Activated CD8-positive, alpha-beta T cell treated with anti-CD3 and anti-CD28 coated beads, Interleukin-2, amount 10 ng/mL, durations not matched to agents 7 days and 5 days (primary cell): ENCODE measurements at regions not wholly inside any gene's neighbourhood (a gene's known extent, or its start where the extent isn't known, plus 50 kb on each side); places are given as distances from the start of the nearest gene placed in this dataset.

Experiments
- ATAC-seq: fragments of 150-1000 bp; cut with Tn5 transposase; one replicate; pipeline ENCODE4 v1.10.0; 2021; ENCODE audit warnings: moderate library complexity
- CTCF ChIA-PET: fragments of 350-600 bp; sonication (Branson Sonifier 250); formaldehyde crosslinking; loops from one replicate; lab custom pipeline; 2021; ENCODE audit warnings: antibody characterized with exemption; lab: Charles Lee
- POLR2A ChIA-PET: fragments of 350-600 bp; sonication (Branson Sonifier 250); formaldehyde crosslinking; loops from one replicate; lab custom pipeline; 2021; ENCODE audit warnings: antibody characterized with exemption; lab: Charles Lee
- DNase-seq: peaks from one replicate; pipeline ENCODE4 v3.0.0-alpha.2; 2020
- H3K27ac Mint-ChIP-seq: one replicate; pipeline ENCODE4 v1.8.0; 2021; ENCODE audit warnings: mild to moderate bottlenecking, mixed read lengths
- H3K27me3 Mint-ChIP-seq: one replicate; pipeline ENCODE4 v1.8.0; 2021; ENCODE audit warnings: low read depth, mixed read lengths
- H3K36me3 Mint-ChIP-seq: one replicate; pipeline ENCODE4 v1.8.0; 2021; ENCODE audit warnings: low read depth, mixed read lengths
- H3K4me1 Mint-ChIP-seq: one replicate; pipeline ENCODE4 v1.8.0; 2021; ENCODE audit warnings: low read depth, mixed read lengths
- H3K4me3 Mint-ChIP-seq: one replicate; pipeline ENCODE4 v1.8.0; 2021; ENCODE audit warnings: mild to moderate bottlenecking, mixed read lengths
- H3K9me3 Mint-ChIP-seq: one replicate; pipeline ENCODE4 v1.8.0; 2022; ENCODE audit warnings: mixed read lengths; ENCODE audit not compliant: insufficient read depth

DNA sequence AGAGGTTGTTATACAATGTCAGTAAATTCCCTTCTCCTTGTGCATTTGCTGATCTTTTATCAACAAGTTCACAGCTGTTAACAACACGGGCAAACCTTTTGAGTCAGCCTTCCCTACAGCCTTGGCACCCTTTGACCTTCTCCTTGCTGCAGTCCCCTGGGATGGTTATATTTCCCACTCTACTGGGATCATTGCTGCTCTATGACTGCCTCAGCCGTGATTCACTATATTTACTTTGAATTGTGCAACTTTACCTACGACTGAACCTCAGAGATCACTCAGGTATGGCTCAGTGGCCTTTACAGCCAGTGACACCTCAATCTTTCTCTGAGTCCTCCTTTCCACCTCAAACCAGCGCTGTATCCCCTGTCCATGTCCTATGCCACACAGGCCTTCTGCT is 1293.3 kb downstream of the EPHA7 start:
- no peaks in the 10 kb centered on the region for H3K4me1 Mint-ChIP-seq
- no peaks in the 10 kb centered on the region for H3K36me3 Mint-ChIP-seq
- H3K9me3 Mint-ChIP-seq: no peaks in the 10 kb centered on the region
- H3K4me3 Mint-ChIP-seq: no peak overlapping the region
- no peak for ATAC-seq
- H3K27ac Mint-ChIP-seq: no peak overlapping the region
- no peak for DNase-seq
- ChIA-PET CTCF (no interaction called here), POLR2A (no interaction called here)
- no peaks in the 10 kb centered on the region for H3K27me3 Mint-ChIP-seq

DNA sequence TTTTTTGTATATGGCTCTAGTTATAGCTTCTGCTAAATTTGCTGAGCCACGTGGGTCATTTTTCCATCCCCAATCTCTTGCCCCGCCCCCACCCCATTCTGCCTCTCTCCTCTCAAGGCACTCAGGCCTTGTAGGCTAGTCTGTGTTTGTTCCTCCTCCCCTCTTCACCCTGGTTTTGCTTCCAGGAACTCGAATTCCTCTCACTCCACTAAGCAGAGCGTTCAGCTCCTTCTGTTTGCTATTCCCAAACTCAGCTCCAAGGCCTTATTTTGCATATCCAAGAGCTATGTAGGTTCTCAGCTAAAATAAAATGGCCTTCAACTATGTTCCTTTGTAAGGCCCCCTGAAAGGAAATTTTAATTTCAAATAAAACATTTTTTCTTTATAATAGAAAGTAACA is 1293.7 kb downstream of the EPHA7 start:
- ChIA-PET POLR2A (no interaction called here), CTCF (no interaction called here)
- DNase-seq (no peak), ATAC-seq (no peak)
- H3K27me3 Mint-ChIP-seq: no peaks in the 10 kb centered on the region
- H3K36me3 Mint-ChIP-seq: no peaks in the 10 kb centered on the region
- no peak overlapping the region for H3K27ac Mint-ChIP-seq
- H3K4me3 Mint-ChIP-seq: no peak overlapping the region
- no peaks in the 10 kb centered on the region for H3K9me3 Mint-ChIP-seq
- H3K4me1 Mint-ChIP-seq: no peaks in the 10 kb centered on the region

DNA sequence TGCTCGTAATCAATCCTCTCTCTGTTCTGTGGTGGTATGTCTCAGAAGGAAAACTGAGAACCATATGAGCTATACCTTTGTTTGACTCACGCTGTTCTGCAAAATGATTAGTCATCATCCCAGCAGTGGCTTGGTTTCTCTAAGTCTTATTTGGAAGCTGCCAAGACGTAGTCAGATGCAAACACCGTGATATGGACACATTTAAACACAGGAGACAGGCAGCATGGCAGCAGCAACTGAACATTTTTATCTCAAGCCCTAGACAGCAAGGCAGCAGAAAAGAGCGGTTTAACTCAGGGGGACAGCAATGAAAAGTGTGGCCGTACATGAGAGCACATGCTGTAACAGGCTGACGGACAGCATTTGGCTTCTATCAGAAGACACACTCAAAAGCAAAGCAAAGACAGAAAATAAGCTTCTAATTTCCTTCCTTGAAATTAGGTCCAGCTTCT is 1295.1 kb downstream of the EPHA7 start:
- CTCF ChIA-PET: no interaction called here
- Mint-ChIP-seq H3K27ac (no peak overlapping the region), H3K27me3 (no peaks in the 10 kb centered on the region), H3K4me1 (no peaks in the 10 kb centered on the region), H3K4me3 (no peak overlapping the region), H3K36me3 (no peaks in the 10 kb centered on the region), H3K9me3 (no peaks in the 10 kb centered on the region)
- POLR2A ChIA-PET: no interaction called here
- ATAC-seq (no peak), DNase-seq (no peak)

DNA sequence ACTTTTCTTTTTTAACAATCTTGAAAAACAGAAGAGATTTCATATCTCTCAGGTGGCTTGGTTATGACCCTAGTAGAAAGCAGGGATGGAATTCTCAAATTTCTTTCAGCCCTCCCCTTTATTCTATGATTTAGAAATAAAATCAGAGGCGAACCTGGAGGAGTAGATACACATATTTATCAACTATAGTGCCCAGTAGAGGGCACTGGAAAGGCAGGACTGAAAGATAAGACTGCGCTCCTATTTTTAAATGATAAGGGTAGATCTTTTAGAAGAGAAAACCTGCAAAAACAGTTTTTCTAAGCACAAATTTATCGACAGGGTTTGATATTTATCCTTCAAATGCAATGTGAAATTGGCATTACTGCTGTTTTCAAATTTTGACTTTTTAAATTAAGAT is 1296.6 kb downstream of the EPHA7 start:
- POLR2A ChIA-PET: no interaction called here
- Mint-ChIP-seq H3K4me1 (no peaks in the 10 kb centered on the region), H3K27ac (no peak overlapping the region), H3K4me3 (no peak overlapping the region), H3K9me3 (no peaks in the 10 kb centered on the region), H3K36me3 (no peaks in the 10 kb centered on the region), H3K27me3 (no peaks in the 10 kb centered on the region)
- no peak for ATAC-seq
- DNase-seq: no peak
- CTCF ChIA-PET: no interaction called here

DNA sequence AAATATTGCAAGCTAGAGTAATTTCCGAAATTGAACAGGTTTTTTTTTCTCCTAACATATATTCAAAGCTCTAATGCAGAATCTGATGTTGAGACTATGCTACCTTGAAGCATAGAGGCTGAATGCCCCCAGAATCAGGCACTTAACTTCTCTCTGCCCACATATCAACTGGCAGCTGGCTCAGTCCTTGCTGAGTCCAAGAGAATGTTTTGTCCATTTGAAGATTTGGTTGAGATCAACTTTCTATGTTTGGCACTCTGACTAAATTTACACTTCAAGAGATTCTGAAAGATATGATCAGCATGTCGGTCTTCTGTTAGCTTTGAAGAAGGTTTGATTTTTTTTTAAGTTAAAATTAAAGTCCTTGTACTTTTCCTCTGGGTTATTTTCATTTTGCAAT is 1298.1 kb downstream of the EPHA7 start:
- no peaks in the 10 kb centered on the region for H3K9me3 Mint-ChIP-seq
- POLR2A ChIA-PET: no interaction called here
- CTCF ChIA-PET: no interaction called here
- ATAC-seq (no peak), DNase-seq (no peak)
- H3K4me3 Mint-ChIP-seq: no peak overlapping the region
- H3K4me1 Mint-ChIP-seq: no peaks in the 10 kb centered on the region
- no peaks in the 10 kb centered on the region for H3K27me3 Mint-ChIP-seq
- H3K36me3 Mint-ChIP-seq: no peaks in the 10 kb centered on the region
- H3K27ac Mint-ChIP-seq: no peak overlapping the region

DNA sequence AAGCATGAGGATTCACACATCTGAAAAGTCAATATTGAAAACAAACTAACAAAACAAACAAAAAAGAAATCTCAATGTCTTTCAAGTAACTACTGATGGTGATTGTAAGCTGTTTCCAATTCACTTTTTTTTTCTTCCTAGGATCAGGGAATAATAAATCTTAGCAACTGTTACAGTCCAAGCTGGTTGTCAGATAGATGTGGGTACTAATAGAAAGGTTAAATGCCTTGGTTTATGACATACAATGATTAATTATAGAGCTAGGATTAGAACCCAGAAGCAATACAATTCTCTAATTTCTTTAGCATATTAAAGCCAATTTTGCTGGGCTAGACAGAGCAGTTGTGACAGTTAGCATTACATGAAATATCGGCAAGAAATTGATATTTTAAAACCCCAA is 1301.6 kb downstream of the EPHA7 start:
- ChIA-PET CTCF (no interaction called here), POLR2A (no interaction called here)
- no peaks in the 10 kb centered on the region for H3K36me3 Mint-ChIP-seq
- no peak for ATAC-seq
- no peaks in the 10 kb centered on the region for H3K4me1 Mint-ChIP-seq
- H3K9me3 Mint-ChIP-seq: no peaks in the 10 kb centered on the region
- H3K4me3 Mint-ChIP-seq: no peak overlapping the region
- DNase-seq: no peak
- no peaks in the 10 kb centered on the region for H3K27me3 Mint-ChIP-seq
- no peak overlapping the region for H3K27ac Mint-ChIP-seq

DNA sequence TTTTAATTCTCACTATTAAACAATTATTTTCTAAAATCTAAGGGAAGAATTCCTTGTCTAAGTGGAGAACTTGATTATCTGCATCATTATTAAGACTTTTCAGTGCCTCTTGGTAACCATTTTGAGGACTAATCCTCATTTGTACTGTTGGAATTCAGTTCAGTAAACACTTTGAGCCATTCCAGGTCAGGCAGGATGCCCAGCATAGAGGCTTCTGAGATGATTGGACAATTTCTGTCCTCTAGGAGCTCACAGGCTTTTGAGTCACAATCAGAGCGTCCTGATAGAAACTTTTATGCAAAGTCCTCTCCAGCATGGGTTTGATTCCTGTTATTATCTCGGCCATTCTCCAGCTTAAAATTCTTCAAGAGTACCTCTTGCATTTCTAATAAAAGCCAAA is 1304.6 kb downstream of the EPHA7 start:
- H3K9me3 Mint-ChIP-seq: no peaks in the 10 kb centered on the region
- H3K27ac Mint-ChIP-seq: no peak overlapping the region
- H3K36me3 Mint-ChIP-seq: no peaks in the 10 kb centered on the region
- no peak for ATAC-seq
- H3K4me1 Mint-ChIP-seq: no peaks in the 10 kb centered on the region
- CTCF ChIA-PET: no interaction called here
- POLR2A ChIA-PET: no interaction called here
- no peak for DNase-seq
- no peaks in the 10 kb centered on the region for H3K27me3 Mint-ChIP-seq
- no peak overlapping the region for H3K4me3 Mint-ChIP-seq

DNA sequence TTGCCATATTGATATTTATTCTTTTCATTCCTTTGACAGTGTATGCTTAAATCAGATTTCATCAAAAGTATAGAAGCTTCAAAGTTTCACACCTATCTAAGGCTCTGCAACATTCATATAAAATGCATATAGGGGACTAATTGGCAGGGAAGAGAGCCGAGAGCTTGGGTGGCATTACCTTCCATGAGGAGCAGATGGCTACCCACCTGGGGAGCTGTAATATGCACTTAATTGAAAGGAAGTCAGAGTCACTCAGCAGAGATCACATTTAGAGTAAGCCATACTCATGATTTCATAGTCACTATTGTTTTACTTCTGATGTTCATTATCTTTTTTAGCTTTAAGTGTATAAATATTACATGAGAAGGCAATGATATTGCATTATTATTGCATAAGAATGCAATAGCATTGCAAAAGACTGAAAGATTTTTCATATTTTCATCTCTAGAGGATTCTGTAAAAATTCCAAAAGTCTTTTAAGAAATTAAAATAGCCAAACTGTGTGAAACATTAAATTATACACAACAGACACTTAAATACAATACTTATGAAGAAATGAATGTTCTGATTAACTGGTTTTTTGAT is 1305.2 kb downstream of the EPHA7 start:
- ATAC-seq: no peak
- no peak overlapping the region for H3K4me3 Mint-ChIP-seq
- H3K27ac Mint-ChIP-seq: no peak overlapping the region
- H3K36me3 Mint-ChIP-seq: no peaks in the 10 kb centered on the region
- no peak for DNase-seq
- ChIA-PET CTCF (no interaction called here), POLR2A (no interaction called here)
- H3K9me3 Mint-ChIP-seq: no peaks in the 10 kb centered on the region
- no peaks in the 10 kb centered on the region for H3K27me3 Mint-ChIP-seq
- no peaks in the 10 kb centered on the region for H3K4me1 Mint-ChIP-seq

DNA sequence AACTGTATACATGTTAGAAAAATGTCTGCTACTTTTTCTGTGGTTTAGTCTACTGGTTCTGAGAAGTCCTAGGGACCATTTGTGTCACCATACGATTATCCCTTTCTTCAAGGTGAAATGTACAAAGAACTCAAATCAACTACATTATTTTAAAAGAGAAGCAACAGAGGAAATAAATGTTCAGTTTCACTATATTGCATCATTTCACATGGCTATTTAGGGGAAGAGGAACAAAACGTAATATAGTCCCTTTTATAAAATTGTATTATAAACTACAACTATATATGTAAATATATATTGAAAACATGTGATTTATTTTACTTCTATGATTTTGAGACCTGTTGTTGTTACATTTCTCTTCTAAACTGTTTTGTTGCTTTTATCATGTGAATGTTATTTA is 1308.0 kb downstream of the EPHA7 start:
- no peak for ATAC-seq
- no peak overlapping the region for H3K27ac Mint-ChIP-seq
- H3K27me3 Mint-ChIP-seq: no peaks in the 10 kb centered on the region
- DNase-seq: no peak
- ChIA-PET POLR2A (no interaction called here), CTCF (no interaction called here)
- H3K4me3 Mint-ChIP-seq: no peak overlapping the region
- H3K4me1 Mint-ChIP-seq: no peaks in the 10 kb centered on the region
- peaks cover 1% of the 10 kb centered on the region for H3K9me3 Mint-ChIP-seq
- H3K36me3 Mint-ChIP-seq: no peaks in the 10 kb centered on the region

DNA sequence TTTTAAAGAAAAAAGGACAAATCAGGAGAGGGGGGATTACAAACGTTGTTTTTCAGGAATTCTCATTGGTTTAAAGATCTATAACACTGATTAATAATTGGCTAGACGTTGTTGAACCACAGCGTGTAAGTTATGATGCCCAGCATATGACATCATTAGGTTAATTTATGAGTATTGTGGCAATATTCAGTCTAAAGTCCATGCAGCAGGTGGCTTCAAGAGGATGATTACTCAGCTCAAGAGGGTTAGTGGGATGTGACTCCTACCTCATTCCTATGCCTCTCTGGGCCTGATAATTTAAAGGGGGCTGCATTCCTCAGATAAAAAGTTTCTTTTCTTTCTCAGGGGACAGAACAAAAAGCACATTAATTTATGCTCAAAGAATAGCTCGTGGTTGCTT is 1309.0 kb downstream of the EPHA7 start:
- ChIA-PET POLR2A (no interaction called here), CTCF (no interaction called here)
- Mint-ChIP-seq H3K36me3 (no peaks in the 10 kb centered on the region), H3K4me3 (no peak overlapping the region), H3K27ac (no peak overlapping the region), H3K9me3 (peaks cover 4% of the 10 kb centered on the region), H3K27me3 (no peaks in the 10 kb centered on the region), H3K4me1 (no peaks in the 10 kb centered on the region)
- DNase-seq (no peak), ATAC-seq (no peak)

DNA sequence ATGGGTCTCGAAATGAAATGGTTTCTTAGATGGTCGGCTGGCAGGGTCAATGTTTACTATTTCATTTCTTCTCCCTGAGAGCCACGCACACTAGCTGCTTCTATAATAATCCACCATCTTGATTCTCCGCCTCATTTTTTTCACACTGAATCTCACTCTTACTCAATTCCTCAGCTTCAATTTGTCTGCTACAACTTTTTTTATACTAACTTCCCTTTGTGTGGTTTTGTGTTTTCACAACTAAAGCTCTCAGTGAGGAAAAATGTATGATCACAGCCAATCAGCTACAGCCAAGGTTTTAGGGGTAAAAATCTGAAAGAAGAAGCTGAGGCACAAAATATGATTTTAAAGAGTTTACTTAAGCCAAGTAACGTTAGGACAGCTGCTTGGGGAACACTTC is 1309.4 kb downstream of the EPHA7 start:
- Mint-ChIP-seq H3K36me3 (no peaks in the 10 kb centered on the region), H3K4me3 (no peak overlapping the region), H3K9me3 (peaks cover 4% of the 10 kb centered on the region), H3K27ac (no peak overlapping the region), H3K27me3 (no peaks in the 10 kb centered on the region), H3K4me1 (no peaks in the 10 kb centered on the region)
- CTCF ChIA-PET: no interaction called here
- ATAC-seq (no peak), DNase-seq (no peak)
- POLR2A ChIA-PET: no interaction called here

DNA sequence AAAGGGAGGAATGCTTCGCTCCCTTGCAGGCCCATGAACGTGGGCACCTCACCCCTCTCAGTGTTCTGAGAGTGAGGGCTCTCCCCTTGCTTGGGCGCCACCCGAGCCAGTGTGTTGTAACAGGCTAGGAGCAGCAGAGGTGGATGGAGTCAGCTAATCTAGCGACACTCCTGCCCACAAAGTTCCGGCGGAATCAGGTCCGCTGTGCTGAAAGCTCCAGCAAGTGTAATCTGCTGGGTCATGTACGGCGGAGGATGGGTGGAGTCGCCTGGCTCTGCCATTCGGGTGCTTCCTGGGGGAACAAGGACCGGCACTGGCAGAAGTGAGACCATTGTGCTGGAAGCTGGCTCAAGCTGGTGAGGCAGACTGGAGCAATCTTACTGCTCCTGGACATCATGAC is 1310.1 kb downstream of the EPHA7 start:
- no peaks in the 10 kb centered on the region for H3K27me3 Mint-ChIP-seq
- no peak overlapping the region for H3K27ac Mint-ChIP-seq
- no peak for ATAC-seq
- H3K36me3 Mint-ChIP-seq: no peaks in the 10 kb centered on the region
- peaks cover 4% of the 10 kb centered on the region for H3K9me3 Mint-ChIP-seq
- no peak for DNase-seq
- H3K4me3 Mint-ChIP-seq: no peak overlapping the region
- CTCF ChIA-PET: no interaction called here
- POLR2A ChIA-PET: no interaction called here
- no peaks in the 10 kb centered on the region for H3K4me1 Mint-ChIP-seq

DNA sequence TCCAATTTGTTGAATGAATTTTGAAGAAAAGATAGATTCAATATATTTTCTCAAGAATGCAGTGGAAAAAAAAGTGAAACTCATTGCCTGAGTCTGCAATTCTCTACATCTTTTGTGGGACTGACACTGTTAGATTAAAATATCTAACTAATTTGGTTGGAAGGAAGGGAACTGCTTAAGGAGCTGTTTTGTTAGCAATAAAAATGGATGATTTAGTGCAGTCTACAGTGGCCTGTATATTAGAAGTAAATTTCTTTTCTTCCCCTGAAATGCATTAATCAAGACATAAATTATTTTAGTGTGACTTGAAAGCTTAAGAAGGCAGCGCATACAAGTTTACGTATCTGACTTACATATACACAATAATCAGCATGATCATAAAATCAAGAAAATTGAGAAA is 1332.6 kb downstream of the EPHA7 start:
- DNase-seq: no peak
- Mint-ChIP-seq H3K36me3 (no peaks in the 10 kb centered on the region), H3K4me3 (no peak overlapping the region), H3K27me3 (no peaks in the 10 kb centered on the region), H3K9me3 (peaks cover 9% of the 10 kb centered on the region), H3K4me1 (no peaks in the 10 kb centered on the region), H3K27ac (no peak overlapping the region)
- ChIA-PET CTCF (no interaction called here), POLR2A (no interaction called here)
- ATAC-seq: no peak
